Activated T-helper 1 cell treated with Interleukin-2 at 50 U/mL for 16 hours (primary cell): ENCODE measurements at regions not wholly inside any gene's neighbourhood (a gene's known extent, or its start where the extent isn't known, plus 50 kb on each side); places are given as distances from the start of the nearest gene placed in this dataset.

ENCODE experiments used
- DNase-seq: peaks from one replicate; pipeline ENCODE4 v3.0.0-alpha.2; 2020; ENCODE audit warnings: low read depth

DNA sequence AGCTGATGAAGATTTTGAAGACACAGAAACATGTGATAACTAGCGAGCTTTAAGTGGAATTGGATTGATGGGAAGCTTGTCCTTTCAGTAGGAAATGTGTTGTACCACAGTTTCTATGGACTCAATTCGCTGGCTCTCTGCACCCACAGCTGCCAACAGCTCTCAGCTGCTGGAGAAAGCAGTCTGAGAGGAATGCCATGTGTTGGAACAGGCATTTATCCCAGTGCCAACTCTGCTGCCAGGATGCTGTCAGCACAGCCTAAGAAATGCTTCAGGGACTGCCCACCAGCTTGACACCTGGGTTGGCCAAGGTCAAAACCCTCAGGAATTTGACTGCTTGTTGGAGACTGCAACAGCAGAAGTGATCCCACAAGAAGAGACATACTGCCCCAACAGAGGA is 193.0 kb upstream of the THSD7B start:
- DNase-seq = no peak

GRCh38 chr2:136557203-136557602 is 208.1 kb upstream of the THSD7B start:
- no peak for DNase-seq

GRCh38 chr2:136550181-136550580 is 215.2 kb upstream of the THSD7B start:
- no peak for DNase-seq

GRCh38 chr2:136539355-136539754 is 226.0 kb upstream of the THSD7B start:
- DNase-seq = no peak

DNA sequence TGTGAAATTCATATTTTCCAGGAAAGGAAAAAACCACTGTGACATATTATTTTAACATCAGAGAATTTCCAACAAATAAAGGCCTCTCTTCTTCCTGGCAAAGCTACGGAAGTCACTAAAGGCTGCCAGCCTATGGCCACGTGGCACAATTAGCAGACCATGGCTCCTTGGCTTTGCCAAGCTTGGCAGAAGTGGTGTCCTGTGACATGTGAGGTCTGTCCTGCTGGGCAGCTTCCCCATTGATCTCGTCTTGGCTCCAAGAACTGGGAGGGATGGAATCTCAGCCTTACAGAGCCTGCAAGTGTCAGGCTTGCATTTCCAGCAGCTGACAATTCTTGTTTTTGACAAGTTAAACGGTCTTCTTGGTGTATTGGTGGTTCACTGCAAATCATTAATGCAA is 226.9 kb upstream of the THSD7B start:
- DNase-seq = no peak

DNA sequence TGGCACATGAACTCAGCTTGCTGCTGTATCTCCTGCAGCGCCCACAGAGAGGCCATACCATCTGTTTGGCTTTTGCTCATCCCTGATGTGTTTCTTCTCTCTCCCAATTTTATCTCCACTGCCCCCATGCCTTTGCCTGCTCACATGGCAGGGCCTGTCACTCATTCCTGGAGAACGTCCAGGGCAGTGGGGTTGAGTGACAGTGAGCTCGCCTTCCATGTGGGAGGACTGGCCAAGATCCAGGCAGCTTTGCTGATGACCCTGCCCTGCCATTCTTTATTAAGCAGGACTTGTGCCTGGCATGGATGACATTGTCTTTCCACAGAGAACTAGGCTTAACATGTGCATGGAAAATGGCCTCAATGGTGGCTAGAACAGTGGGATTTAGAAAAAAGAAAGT is 230.5 kb upstream of the THSD7B start:
- DNase-seq = no peak

GRCh38 chr2:136532171-136532570 is 233.2 kb upstream of the THSD7B start:
- no peak for DNase-seq

- no peak for DNase-seq
These were observed 233.6 kb upstream of the THSD7B start for GRCh38 chr2:136531731-136532130.

DNA sequence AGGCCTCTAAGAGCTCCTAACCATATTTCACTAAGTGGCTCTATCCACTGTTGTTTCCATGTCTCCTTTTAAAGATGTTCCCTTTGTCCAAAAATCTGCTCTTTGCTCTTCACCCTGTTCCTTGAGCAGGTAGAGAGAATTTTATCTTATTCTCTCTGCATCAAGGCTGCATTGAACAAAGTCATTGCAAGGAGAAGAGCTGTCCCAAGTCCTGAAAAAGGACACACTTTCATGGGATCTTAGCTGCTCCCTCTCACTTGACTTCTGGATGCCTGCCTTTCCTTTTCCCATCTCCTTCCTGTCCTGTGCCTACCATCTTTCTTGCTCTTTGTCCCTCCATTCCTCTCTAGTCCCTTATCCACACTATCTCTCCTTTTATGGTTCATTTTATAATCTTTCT is 235.2 kb upstream of the THSD7B start:
- DNase-seq = no peak

- no peak for DNase-seq
These were observed 237.8 kb upstream of the THSD7B start for GRCh38 chr2:136527560-136527959.

DNA sequence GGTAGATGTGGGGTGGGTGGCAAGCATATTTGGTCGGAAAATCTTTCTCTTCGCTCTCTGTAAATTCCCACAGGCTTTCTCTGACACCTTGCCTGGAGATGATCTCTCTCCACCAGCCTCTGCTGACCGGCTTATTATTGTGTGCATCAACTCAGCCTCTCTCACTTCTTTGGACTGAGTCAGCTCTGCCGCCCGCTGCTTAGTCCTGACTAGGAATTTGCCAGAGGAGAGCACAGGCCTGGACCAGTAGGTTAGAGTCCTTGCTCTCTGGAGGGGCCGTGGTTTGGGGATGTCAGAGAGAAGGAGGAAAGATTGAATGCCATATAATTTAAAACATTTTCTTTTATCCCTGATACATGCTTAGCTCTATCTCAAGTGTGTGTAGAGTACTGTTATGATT is 242.6 kb upstream of the THSD7B start:
- DNase-seq = no peak

GRCh38 chr2:136517716-136518115 is 247.6 kb upstream of the THSD7B start:
- DNase-seq = no peak

DNA sequence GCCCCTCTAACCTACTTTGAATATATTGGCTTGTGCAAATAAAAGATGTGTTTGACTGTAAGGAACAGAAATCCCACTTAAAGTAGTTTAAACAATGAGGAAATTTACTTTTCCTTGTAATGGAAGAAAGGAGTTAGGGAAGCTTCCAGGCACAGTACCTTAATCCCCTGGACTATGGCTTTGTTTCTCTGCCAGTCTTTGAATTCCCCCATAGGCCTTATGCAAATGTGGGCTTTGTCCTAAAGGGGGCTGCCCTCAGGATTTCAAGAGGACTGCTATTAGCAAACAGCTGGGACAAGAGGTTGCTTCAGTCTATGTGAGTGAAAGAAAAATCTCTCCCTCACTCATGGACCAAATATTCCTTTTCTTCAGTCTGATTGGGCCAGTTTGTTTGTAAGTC is 255.1 kb upstream of the THSD7B start:
- no peak for DNase-seq

GRCh38 chr2:136505462-136505861 is 259.9 kb upstream of the THSD7B start:
- no peak for DNase-seq

DNA sequence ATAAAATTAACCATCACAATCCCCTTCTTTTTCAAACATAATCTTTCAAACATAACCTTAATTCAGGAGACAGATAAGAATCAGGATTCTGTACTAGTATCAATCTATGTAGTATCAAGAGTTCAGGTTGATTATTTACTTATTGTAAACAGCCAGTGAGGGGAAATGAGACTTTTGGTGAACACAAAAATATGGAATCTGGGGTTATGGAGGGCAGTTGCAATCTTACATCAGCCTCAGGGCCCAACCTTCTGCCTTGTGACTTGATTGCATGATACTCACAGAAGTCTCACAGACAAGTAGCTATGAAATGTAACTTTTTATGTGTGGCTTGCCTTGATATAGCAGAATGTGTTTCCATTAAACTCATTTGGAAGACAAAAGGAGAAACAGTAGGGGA is 262.7 kb upstream of the THSD7B start:
- no peak for DNase-seq

GRCh38 chr2:136497709-136498108 is 267.6 kb upstream of the THSD7B start:
- no peak for DNase-seq

- no peak for DNase-seq
These were observed 268.4 kb upstream of the THSD7B start for GRCh38 chr2:136496966-136497365.

- no peak for DNase-seq
These were observed 269.7 kb upstream of the THSD7B start for GRCh38 chr2:136495636-136496035.

DNA sequence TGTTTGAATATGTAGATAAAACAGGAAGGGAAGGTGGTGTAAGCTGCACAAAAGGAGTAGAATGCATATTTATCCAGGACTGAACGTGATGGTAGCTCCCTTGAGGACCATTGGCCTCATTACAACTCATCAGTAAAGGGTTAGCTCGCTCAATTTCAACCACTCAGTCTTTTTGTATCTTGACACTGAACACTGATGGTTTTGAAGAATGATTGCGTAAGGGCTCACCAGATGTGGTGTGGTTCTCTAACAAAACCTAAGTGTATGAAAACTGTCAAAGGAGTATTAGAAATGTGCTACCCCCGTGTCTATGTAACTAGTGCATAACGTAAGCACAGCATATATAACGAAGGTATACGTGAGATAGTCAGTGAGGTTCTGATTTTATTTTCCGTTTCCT is 272.4 kb upstream of the THSD7B start:
- no peak for DNase-seq

- no peak for DNase-seq
These were observed 275.2 kb upstream of the THSD7B start for GRCh38 chr2:136490100-136490499.

DNA sequence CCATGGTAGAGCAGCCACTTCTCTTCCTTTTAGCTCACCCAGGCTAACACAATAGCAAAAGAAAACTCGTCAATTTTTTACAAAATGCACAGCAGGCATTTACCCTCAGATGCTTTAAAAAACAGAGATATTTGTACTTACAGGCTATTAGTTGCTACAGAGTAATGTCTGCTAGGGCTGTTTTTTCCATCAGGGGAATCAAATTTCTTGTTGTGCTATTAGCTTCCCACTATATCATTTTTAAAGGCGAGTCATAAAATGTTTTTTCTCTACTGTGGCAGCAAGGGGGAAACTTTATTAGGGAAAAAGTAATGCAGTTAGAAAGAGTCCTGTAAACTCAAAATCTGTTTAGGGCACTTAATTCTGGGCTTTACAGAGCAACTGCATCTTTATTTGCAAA is 277.9 kb upstream of the THSD7B start:
- no peak for DNase-seq

DNA sequence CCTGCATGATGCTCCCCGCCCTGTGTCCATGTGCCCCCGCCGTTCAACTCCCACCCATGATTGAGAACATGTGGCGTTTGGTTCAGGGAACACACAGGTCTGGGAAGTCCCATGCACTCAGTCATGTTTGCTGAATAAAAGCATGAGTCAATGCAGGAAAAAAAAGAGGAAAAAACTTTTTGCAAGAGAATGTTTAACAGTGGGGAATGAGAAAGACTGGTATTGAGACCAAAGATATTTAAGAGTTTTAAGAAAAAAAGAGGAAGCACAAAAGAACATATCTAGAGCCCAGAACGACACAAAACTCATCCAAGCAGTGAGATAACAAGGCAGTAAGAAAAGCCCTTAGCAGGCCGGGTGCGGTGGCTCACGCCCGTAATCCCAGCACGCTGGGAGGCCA is 279.2 kb upstream of the THSD7B start:
- no peak for DNase-seq

DNA sequence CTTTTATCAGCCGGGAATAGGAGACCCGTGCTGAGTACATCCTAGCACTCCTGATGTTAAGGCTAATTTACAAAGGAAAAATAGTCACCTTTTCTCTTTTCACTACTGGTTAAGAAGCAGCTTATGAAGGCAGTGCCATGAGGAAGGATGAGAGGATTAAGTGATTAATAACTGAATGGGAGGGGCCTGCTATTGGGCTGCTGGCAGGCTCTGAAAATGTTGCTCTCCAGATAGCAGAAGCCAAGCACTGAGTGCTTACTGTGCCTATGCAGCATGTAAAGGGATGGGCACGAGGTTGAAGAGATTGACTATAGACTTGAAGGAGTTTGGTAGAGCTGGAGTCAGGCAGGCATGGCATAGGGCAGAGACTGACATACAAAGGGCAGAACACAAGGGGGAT is 282.4 kb upstream of the THSD7B start:
- DNase-seq = no peak

DNA sequence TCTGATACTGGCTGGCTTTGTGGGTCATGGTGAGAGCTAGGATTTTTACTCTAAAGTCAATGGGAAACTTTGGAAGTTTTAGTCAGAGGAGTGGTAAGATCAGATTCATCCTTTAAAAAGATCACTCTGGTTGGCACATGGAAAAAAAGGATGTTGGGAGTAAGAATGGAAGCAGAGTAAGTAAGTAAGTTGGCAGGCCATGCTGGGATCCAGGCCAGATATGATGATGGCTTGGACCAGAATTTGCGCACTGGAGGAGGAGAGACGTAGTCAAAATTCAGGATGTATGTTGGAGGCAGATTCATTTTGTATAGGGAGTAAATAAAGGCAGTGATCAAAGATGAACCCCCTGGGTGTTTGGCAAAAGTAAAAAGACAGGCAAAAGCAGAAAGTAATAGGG is 283.3 kb upstream of the THSD7B start:
- no peak for DNase-seq

- no peak for DNase-seq
These were observed 285.6 kb upstream of the THSD7B start for GRCh38 chr2:136479696-136480095.
